ENCODE measurements at regions not wholly inside any gene's neighbourhood (a gene's known extent, or its start where the extent isn't known, plus 50 kb on each side); places are given as distances from the start of the nearest gene placed in this dataset.

DNA sequence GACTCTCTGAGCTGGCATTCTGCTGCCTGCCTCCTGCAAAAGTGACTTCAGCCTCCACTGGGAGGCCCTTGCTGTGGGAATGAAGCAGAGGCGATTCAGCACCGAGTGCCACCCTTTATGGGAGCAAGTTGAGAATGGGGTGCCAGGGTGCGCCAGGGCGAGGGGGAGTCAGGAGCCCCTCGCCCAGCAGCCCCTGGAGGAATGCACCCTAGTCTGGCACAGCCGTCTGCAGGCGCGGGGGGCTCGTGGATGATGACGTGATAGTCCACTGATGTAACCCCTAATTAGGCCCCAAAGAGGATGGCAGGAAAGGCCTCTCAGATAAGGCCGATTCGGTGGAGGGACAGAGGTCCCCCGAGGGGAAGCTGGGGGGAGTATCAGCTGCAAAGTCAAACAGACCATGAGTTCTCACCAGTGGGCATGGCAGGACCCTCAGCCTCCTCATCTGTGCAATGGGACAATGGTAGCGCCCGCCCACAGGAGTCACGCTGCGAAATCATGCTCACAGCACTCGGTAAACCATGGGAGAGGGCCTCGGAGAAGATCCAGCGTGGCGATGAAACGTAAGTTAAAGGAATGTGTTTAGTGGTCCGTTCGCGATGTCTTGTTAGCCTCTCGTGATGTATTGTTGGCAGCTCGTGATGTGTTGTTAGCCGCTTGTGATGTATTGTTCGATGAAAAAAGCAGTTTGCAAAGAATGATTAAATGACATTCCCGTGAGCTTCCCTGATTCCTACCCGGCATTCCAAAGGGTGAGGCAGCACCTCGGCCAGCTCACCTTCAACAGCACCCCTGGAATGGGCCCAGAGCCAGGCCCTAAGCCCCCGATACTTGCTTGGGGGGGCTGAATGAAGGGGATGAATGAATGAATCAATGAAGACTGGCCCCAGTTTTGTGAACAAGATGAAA is 49.7 kb upstream of the NOTCH1 start:
- no peak for TF ChIP-seq CTCF (IDR thresholded peaks at IDR 0.05; ENCODE audit: insufficient read depth, low read depth, low read length)
- TF ChIP-seq EZH2 (IDR thresholded peaks at IDR 0.05; ENCODE audit: insufficient read depth, low read length), result no peak

Measured in astrocyte (in vitro differentiated cells and primary cell).